ENCODE measurements at regions not wholly inside any gene's neighbourhood (a gene's known extent, or its start where the extent isn't known, plus 50 kb on each side); places are given as distances from the start of the nearest gene placed in this dataset.

DNA sequence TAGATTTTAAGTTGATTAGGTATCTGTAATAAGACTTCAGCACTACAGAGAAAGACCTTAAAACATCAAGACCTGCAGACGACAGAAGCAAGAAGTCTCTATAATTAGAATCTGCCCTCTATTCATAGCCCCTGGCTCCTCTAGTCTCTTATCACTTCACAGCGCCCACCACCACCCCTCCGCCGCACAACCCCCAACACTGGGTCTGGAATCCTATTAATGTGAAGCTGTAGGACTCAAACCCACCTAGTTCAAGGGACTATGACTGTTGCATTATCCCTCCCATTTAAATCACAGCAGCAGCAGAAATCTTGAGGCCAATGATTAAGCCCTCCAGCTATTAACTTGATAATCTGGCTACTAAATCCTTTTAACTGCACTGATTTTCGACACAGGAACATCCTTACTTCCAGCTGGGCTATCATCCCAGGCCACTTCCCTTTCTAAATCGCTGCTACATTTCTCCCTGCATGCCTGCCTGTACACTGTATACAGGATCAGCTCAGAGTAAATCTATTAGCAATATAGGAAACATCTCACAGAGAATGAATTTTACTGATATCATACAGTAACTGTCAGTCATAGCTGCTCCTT is 159.5 kb upstream of the GRAMD2B start:
- Mint-ChIP-seq H3K4me3 (no peak overlapping the region), H3K36me3 (ENCODE audit: low read depth) (no peaks in the 10 kb centered on the region), H3K9me3 (peaks cover 4% of the 10 kb centered on the region; the same call in 1 of the 2 replicates), H3K27me3 (ENCODE audit: insufficient read depth) (peaks cover 2% of the 10 kb centered on the region; the same call in 1 of the 2 replicates), H3K4me1 (ENCODE audit: low read depth) (no peaks in the 10 kb centered on the region), H3K27ac (no peak overlapping the region)
- DNase-seq, result no peak
- no peak for TF ChIP-seq CTCF (IDR thresholded peaks at IDR 0.05)

DNA sequence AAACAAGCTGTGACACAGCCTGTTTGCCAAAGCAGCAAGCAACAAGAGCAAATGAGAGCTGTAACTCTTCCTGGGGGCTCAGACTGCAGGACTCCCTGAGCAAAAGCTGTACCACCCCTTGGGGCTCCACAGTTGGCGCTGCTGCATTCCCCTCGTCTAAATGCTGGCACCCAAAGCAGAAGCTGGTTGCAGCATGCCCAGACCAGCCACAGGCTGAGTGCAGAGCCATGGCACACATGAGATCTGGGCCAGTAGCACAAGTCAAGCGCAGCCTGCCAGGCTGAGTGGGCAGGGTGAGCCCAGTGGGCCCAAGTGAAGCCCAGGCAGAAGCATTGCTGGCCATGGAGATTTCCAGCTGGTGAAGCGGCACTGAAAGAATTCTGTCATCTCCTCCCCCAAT is 157.3 kb upstream of the GRAMD2B start:
- Mint-ChIP-seq H3K4me3 (no peak overlapping the region), H3K36me3 (ENCODE audit: low read depth) (no peaks in the 10 kb centered on the region), H3K27ac (no peak overlapping the region), H3K9me3 (no peaks in the 10 kb centered on the region), H3K27me3 (ENCODE audit: insufficient read depth) (peaks cover 2% of the 10 kb centered on the region; the same call in 1 of the 2 replicates), H3K4me1 (ENCODE audit: low read depth) (no peaks in the 10 kb centered on the region)
- no peak for TF ChIP-seq CTCF (IDR thresholded peaks at IDR 0.05)
- no peak for DNase-seq

- Mint-ChIP-seq H3K9me3 (no peaks in the 10 kb centered on the region), H3K4me3 (no peak overlapping the region), H3K36me3 (ENCODE audit: low read depth) (no peaks in the 10 kb centered on the region), H3K27me3 (ENCODE audit: insufficient read depth) (peaks cover 4% of the 10 kb centered on the region; the same call in 1 of the 2 replicates), H3K27ac (no peak overlapping the region), H3K4me1 (ENCODE audit: low read depth) (no peaks in the 10 kb centered on the region)
- no peak for TF ChIP-seq CTCF (IDR thresholded peaks at IDR 0.05)
- DNase-seq, result no peak
Measured at GRCh38 chr5:126267438-126267837, 155.8 kb upstream of the GRAMD2B start.

DNA sequence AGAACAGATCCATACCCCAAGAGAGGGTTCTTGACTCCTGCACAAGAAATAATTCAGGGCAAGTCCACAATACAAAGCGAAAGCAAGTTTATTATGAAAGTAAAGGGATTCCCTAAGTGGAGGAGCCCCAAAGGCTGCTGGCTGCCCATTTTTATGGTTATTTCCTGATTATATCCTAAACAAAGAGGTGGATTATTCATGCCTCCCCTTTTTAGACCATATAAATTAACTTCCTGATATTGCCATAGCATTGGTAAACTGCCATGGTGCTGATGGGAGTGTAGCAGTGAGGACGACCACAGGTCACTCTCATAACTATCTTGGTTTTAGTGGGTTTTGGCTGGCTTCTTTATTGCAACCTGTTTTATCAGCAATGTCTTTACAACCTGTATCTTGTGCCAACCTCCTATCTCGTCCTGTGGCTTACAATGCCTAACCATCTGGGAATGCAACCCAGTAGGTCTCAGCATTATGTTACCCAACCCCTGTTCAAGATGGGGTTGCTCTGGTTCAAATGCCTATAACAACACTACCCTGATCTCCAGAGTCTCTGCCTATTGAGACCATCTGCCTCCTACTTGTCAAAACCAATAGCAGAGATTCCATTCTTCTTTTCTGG is 154.4 kb upstream of the GRAMD2B start:
- Mint-ChIP-seq H3K27me3 (ENCODE audit: insufficient read depth) (peaks cover 4% of the 10 kb centered on the region; the same call in 1 of the 2 replicates), H3K36me3 (ENCODE audit: low read depth) (no peaks in the 10 kb centered on the region), H3K9me3 (no peaks in the 10 kb centered on the region), H3K4me3 (no peak overlapping the region), H3K27ac (no peak overlapping the region), H3K4me1 (ENCODE audit: low read depth) (no peaks in the 10 kb centered on the region)
- TF ChIP-seq CTCF (IDR thresholded peaks at IDR 0.05), result no peak
- no peak for DNase-seq

GRCh38 chr5:126269511-126269910 is 153.7 kb upstream of the GRAMD2B start:
- Mint-ChIP-seq H3K27me3 (ENCODE audit: insufficient read depth) (peaks cover 4% of the 10 kb centered on the region; the same call in 1 of the 2 replicates), H3K4me1 (ENCODE audit: low read depth) (no peaks in the 10 kb centered on the region), H3K9me3 (no peaks in the 10 kb centered on the region)

More at GRCh38 chr5:126269511-126269910, 153.7 kb upstream of the GRAMD2B start:
- Mint-ChIP-seq H3K27ac (no peak overlapping the region), H3K36me3 (ENCODE audit: low read depth) (no peaks in the 10 kb centered on the region), H3K4me3 (no peak overlapping the region)
- TF ChIP-seq CTCF (IDR thresholded peaks at IDR 0.05), result no peak
- no peak for DNase-seq

All from HFFc6 (cell line).